GM12874 (cell line): ENCODE measurements at regions not wholly inside any gene's neighbourhood (a gene's known extent, or its start where the extent isn't known, plus 50 kb on each side); places are given as distances from the start of the nearest gene placed in this dataset.

Source experiments
- CTCF ChIP-seq: IDR thresholded peaks from 2 replicates; pipeline ENCODE4 v1.5.1; 2011; ENCODE audit warnings: low read depth, mild to moderate bottlenecking, control low read depth, low read length, moderate library complexity; ENCODE audit not compliant: insufficient read depth

- no peak for TF ChIP-seq CTCF
These were observed 109.9 kb downstream of the AHR start for GRCh38 chr7:17408245-17408903.

GRCh38 chr7:17408904-17409290 is 110.4 kb downstream of the AHR start:
- TF ChIP-seq CTCF, result no peak

GRCh38 chr7:17411922-17412321 is 113.5 kb downstream of the AHR start:
- no peak for TF ChIP-seq CTCF

GRCh38 chr7:17412883-17413282 is 114.4 kb downstream of the AHR start:
- TF ChIP-seq CTCF, result no peak

GRCh38 chr7:17415955-17416354 is 117.5 kb downstream of the AHR start:
- no peak for TF ChIP-seq CTCF

- TF ChIP-seq CTCF, result no peak
These were observed 123.5 kb downstream of the AHR start for GRCh38 chr7:17421941-17422340.

- no peak for TF ChIP-seq CTCF
These were observed 124.5 kb downstream of the AHR start for GRCh38 chr7:17422966-17423365.
